ENCODE measurements at regions not wholly inside any gene's neighbourhood (a gene's known extent, or its start where the extent isn't known, plus 50 kb on each side); places are given as distances from the start of the nearest gene placed in this dataset.

DNA sequence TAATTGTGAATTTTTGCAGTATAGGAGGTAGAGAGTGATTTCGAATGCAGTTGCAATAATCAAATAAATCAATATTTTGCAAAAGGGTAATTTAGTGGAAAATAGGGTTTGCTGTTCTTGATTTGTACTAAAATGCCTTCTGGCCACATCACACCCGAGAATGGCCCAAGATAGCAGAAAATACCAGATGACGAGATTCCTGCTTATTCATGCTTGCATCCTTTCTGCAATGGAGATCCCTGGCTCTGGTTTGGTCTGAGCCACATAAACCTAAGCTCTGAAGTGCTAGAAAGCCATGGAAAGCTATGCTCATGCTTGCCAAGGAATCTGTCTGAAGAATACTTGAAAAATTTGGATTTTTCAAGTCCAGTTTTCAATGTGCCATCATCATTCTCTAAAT is 634.2 kb upstream of the COBL start:
- in situ Hi-C loops (cut with MboI; ENCODE audit: low sequenced_read_pairs): no loop called here

More for the DNA sequence above, 634.2 kb upstream of the COBL start:
- Histone ChIP-seq H3K18ac (ENCODE audit: low read depth, low read length) (no peak overlapping the region), H3K14ac (replicated peaks; ENCODE audit: low read depth, low read length) (no peak overlapping the region), H2BK20ac (ENCODE audit: low read depth, low read length) (no peak overlapping the region), H3K36me3 (ENCODE audit: control insufficient read depth, insufficient read depth, low read length) (no peaks in the 10 kb centered on the region), H3K9me3 (ENCODE audit: control insufficient read depth, insufficient read depth, low read length) (no peaks in the 10 kb centered on the region; the same call in 1 of the 2 replicates), H2AK9ac (replicated peaks; ENCODE audit: low read depth, low read length, poor library complexity) (no peak overlapping the region), H3K4me2 (ENCODE audit: low read depth, low read length) (no peak overlapping the region), H3K4ac (ENCODE audit: low read depth, low read length) (no peak overlapping the region), H2AFZ (replicated peaks; ENCODE audit: low read length, poor library complexity) (no peak overlapping the region), H4K91ac (ENCODE audit: insufficient read depth, low read depth, low read length) (no peak overlapping the region), H3K23ac (ENCODE audit: low read depth, low read length) (no peak overlapping the region), H3K4me3 (ENCODE audit: insufficient read depth, low read depth, low read length) (no peak overlapping the region), H2BK15ac (ENCODE audit: low read depth, low read length) (no peak overlapping the region), H3K9me1 (ENCODE audit: insufficient read depth, low read length) (no peaks in the 10 kb centered on the region), H4K5ac (ENCODE audit: low read depth, low read length) (no peak overlapping the region), H4K8ac (ENCODE audit: low read depth in 2 of 2, low read length in 2 of 2) (no peak overlapping the region), H3K9ac (ENCODE audit: low read depth, low read length) (no peak overlapping the region), H3K27ac (ENCODE audit: insufficient read depth, low read length) (no peak overlapping the region), H2AK5ac (ENCODE audit: low read depth, low read length) (no peak overlapping the region), H3K4me1 (ENCODE audit: control insufficient read depth, insufficient read depth, low read length) (no peaks in the 10 kb centered on the region), H3K27me3 (ENCODE audit: control insufficient read depth, insufficient read depth, low read length) (no peaks in the 10 kb centered on the region), H3K79me1 (ENCODE audit: low read depth in 1 of 2, low read length in 2 of 2) (no peaks in the 10 kb centered on the region), H3K56ac (ENCODE audit: extremely low read depth, insufficient read depth, low read length) (no peak overlapping the region), H4K20me1 (ENCODE audit: insufficient read depth, low read length) (no peaks in the 10 kb centered on the region), H2BK5ac (ENCODE audit: low read depth, low read length, poor library complexity, severe bottlenecking) (no peak overlapping the region), H2BK120ac (ENCODE audit: low read depth, low read length) (no peak overlapping the region)
- no peak for TF ChIP-seq MXI1 (IDR thresholded peaks at IDR 0.05; ENCODE audit: borderline replicate concordance, low read depth, low read length)
- TF ChIP-seq SMC3 (IDR thresholded peaks at IDR 0.05; ENCODE audit: low read depth, low read length): no peak
- no peak for TF ChIP-seq MAFK (IDR thresholded peaks at IDR 0.05; ENCODE audit: low read depth, low read length)
- no peak for TF ChIP-seq POLR2A (IDR thresholded peaks at IDR 0.05; ENCODE audit: low read depth, low read length)
- no peak for TF ChIP-seq RCOR1 (IDR thresholded peaks at IDR 0.05; ENCODE audit: insufficient replicate concordance, low read length)
- no peak for TF ChIP-seq BHLHE40 (IDR thresholded peaks at IDR 0.05; ENCODE audit: low read depth, low read length)
- TF ChIP-seq, protein P1, sequence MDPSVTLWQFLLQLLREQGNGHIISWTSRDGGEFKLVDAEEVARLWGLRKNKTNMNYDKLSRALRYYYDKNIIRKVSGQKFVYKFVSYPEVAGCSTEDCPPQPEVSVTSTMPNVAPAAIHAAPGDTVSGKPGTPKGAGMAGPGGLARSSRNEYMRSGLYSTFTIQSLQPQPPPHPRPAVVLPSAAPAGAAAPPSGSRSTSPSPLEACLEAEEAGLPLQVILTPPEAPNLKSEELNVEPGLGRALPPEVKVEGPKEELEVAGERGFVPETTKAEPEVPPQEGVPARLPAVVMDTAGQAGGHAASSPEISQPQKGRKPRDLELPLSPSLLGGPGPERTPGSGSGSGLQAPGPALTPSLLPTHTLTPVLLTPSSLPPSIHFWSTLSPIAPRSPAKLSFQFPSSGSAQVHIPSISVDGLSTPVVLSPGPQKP (IDR thresholded peaks at IDR 0.05; ENCODE audit: borderline replicate concordance, low read depth, low read length): no peak
- ATAC-seq (ENCODE audit: low read depth): no peak
- POLR2A ChIA-PET (ENCODE audit: unreplicated experiment): no interaction called here
- no TSS peak for BruUV-seq (replicated peaks)
- no CpG with 5 or more reads among the region's 3 CpGs for WGBS, 2 experiments (ENCODE audit: extremely low coverage in 2 of 2, insufficient read length in 1 of 2)
- dilution Hi-C loops (cut with HindIII; ENCODE audit: low sequenced_read_pairs, unreplicated experiment) (no loop called here), intact Hi-C loops (cut with micrococcal nuclease) (no loop called here)
- CTCF ChIA-PET: interaction anchor here (0.7 kb wide), 1 partner anchor 12 kb away, joined by 3 read pairs; no protein-coding TSS in a partner anchor
- no peak for DNase-seq
